HEK293 (cell line): ENCODE measurements at regions not wholly inside any gene's neighbourhood (a gene's known extent, or its start where the extent isn't known, plus 50 kb on each side); places are given as distances from the start of the nearest gene placed in this dataset.

Source experiments
- CTCF ChIA-PET: fragments of 350-600 bp; formaldehyde crosslinking; extraction: SDS; loops from one replicate; lab custom pipeline; 2021; ENCODE audit warnings: antibody characterized with exemption; lab: Yijun Ruan, JAX
- POLR2A ChIA-PET: fragments of 300-600 bp; formaldehyde crosslinking; extraction: SDS; loops from one replicate; lab custom pipeline; 2020; ENCODE audit warnings: antibody characterized with exemption, inconsistent platforms; lab: Yijun Ruan, JAX
- H3K27ac ChIP-seq: fragments of 200-500 bp; sonication (Bioruptor generic); 2 replicates; pipeline ENCODE4 v1.5.1; 2014; ENCODE audit warnings: low read depth, low read length, control low read depth, inconsistent platforms; ENCODE audit errors: extremely low read depth
- H3K36me3 ChIP-seq, 2 experiments: fragments of 200-500 bp in 1 of 2; sonication (Bioruptor generic) in 1 of 2; 1 replicate in 1 of 2; 2 replicates in 1 of 2; pipeline ENCODE4 v1.5.1; 2014 to 2017; ENCODE audit warnings: inconsistent platforms in 2 of 2, low read length in 2 of 2; ENCODE audit not compliant: control insufficient read depth in 2 of 2, insufficient read depth in 1 of 2
- H3K4me1 ChIP-seq: fragments of 200-500 bp; sonication (Bioruptor generic); 2 replicates; pipeline ENCODE4 v1.5.1; 2014; ENCODE audit warnings: mild to moderate bottlenecking, low read length, inconsistent platforms; ENCODE audit not compliant: control insufficient read depth, insufficient read depth
- H3K4me3 ChIP-seq: 2 replicates; pipeline ENCODE4 v1.5.1; 2011; ENCODE audit warnings: low read depth, mild to moderate bottlenecking, control low read depth, low read length, moderate library complexity
- H3K9me3 ChIP-seq: fragments of 200-500 bp; sonication (Bioruptor generic); 2 replicates; pipeline ENCODE4 v1.5.1; 2014; ENCODE audit warnings: low read depth, low read length, inconsistent platforms; ENCODE audit not compliant: control insufficient read depth, insufficient read depth
- YY2 ChIP-seq: fragments of 450-650 bp; formaldehyde crosslinking; IDR thresholded peaks from 2 replicates; pipeline ENCODE4 v1.5.1; 2016; ENCODE audit warnings: missing biosample characterization, missing genetic modification characterization
- ZNF112 ChIP-seq: fragments of 450-650 bp; formaldehyde crosslinking; IDR thresholded peaks from 2 replicates; pipeline ENCODE4 v1.5.0; 2017; ENCODE audit warnings: missing biosample characterization, missing genetic modification characterization
- ZNF132 ChIP-seq: fragments of 450-650 bp; formaldehyde crosslinking; IDR thresholded peaks from 2 replicates; pipeline ENCODE4 v1.5.1; 2017; ENCODE audit warnings: missing biosample characterization, missing genetic modification characterization, borderline replicate concordance
- ZNF138 ChIP-seq: fragments of 450-650 bp; formaldehyde crosslinking; IDR thresholded peaks from 2 replicates; pipeline ENCODE4 v1.5.1; 2016; ENCODE audit warnings: missing biosample characterization, missing genetic modification characterization, borderline replicate concordance
- ZNF214 ChIP-seq: fragments of 450-650 bp; formaldehyde crosslinking; IDR thresholded peaks from 2 replicates; pipeline ENCODE4 v1.5.1; 2017; ENCODE audit warnings: missing biosample characterization, mild to moderate bottlenecking, missing genetic modification characterization, borderline replicate concordance
- ZNF561 ChIP-seq: fragments of 450-650 bp; IDR thresholded peaks from 2 replicates; pipeline ENCODE4 v1.5.1; 2018; ENCODE audit warnings: missing biosample characterization, missing genetic modification characterization, borderline replicate concordance
- TF ChIP-seq, protein P1 (sequence below): fragments of 450-650 bp; formaldehyde crosslinking; IDR thresholded peaks from 2 replicates; pipeline ENCODE4 v1.5.1; 2016; ENCODE audit warnings: missing biosample characterization, missing genetic modification characterization, low read depth
- TF ChIP-seq, protein P2 (sequence below): fragments of 450-650 bp; formaldehyde crosslinking; IDR thresholded peaks from 2 replicates; pipeline ENCODE4 v1.5.1; 2016; ENCODE audit warnings: missing biosample characterization, missing genetic modification characterization
- TF ChIP-seq, protein P3 (sequence below): fragments of 450-650 bp; formaldehyde crosslinking; IDR thresholded peaks from 2 replicates; pipeline ENCODE4; 2016; ENCODE audit warnings: missing biosample characterization, missing genetic modification characterization
- TF ChIP-seq, protein P4 (sequence below): fragments of 450-650 bp; formaldehyde crosslinking; IDR thresholded peaks from 2 replicates; pipeline ENCODE4 v1.5.1; 2016; ENCODE audit warnings: missing biosample characterization, missing genetic modification characterization

DNA sequence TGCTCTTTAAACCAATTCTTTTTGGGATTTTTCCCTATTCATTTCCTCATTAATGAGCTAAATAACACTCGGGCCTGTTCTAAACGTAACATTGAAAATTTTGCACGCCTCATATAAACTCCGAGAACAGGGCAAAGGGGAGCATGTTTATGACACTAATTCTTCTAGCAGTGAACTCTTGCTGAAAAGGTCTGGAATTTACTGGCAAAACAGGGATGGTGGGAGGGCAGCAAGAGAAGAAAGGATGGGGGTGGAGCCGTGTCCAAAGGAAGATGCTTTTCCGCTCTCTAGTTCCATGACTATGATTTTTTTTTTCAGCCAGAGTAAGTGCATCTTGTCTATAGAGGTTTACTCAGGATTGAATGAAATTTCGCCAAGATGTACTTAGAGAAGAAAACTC lies 50.0 kb upstream of the IL1R1 start:
- ChIA-PET POLR2A (no interaction called here), CTCF (no interaction called here)
- Histone ChIP-seq H3K4me3 (no peak overlapping the region), H3K36me3 (no peaks in the 10 kb centered on the region), H3K27ac (no peak overlapping the region), H3K9me3 (no peaks in the 10 kb centered on the region), H3K4me1 (no peaks in the 10 kb centered on the region)
- TF ChIP-seq ZNF112 (tag by site-specific recombination) (no peak), YY2 (tag by site-specific recombination) (no peak), ZNF132 (tag by site-specific recombination) (no peak), ZNF561 (tag by site-specific recombination) (no peak), ZNF138 (tag by site-specific recombination) (no peak), ZNF214 (tag by site-specific recombination) (no peak)
- TF ChIP-seq, protein P1, sequence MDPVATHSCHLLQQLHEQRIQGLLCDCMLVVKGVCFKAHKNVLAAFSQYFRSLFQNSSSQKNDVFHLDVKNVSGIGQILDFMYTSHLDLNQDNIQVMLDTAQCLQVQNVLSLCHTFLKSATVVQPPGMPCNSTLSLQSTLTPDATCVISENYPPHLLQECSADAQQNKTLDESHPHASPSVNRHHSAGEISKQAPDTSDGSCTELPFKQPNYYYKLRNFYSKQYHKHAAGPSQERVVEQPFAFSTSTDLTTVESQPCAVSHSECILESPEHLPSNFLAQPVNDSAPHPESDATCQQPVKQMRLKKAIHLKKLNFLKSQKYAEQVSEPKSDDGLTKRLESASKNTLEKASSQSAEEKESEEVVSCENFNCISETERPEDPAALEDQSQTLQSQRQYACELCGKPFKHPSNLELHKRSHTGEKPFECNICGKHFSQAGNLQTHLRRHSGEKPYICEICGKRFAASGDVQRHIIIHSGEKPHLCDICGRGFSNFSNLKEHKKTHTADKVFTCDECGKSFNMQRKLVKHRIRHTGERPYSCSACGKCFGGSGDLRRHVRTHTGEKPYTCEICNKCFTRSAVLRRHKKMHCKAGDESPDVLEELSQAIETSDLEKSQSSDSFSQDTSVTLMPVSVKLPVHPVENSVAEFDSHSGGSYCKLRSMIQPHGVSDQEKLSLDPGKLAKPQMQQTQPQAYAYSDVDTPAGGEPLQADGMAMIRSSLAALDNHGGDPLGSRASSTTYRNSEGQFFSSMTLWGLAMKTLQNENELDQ (tag by site-specific recombination), result no peak
- TF ChIP-seq, protein P2, sequence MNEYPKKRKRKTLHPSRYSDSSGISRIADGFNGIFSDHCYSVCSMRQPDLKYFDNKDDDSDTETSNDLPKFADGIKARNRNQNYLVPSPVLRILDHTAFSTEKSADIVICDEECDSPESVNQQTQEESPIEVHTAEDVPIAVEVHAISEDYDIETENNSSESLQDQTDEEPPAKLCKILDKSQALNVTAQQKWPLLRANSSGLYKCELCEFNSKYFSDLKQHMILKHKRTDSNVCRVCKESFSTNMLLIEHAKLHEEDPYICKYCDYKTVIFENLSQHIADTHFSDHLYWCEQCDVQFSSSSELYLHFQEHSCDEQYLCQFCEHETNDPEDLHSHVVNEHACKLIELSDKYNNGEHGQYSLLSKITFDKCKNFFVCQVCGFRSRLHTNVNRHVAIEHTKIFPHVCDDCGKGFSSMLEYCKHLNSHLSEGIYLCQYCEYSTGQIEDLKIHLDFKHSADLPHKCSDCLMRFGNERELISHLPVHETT (tag by site-specific recombination), result no peak
- TF ChIP-seq, protein P3, sequence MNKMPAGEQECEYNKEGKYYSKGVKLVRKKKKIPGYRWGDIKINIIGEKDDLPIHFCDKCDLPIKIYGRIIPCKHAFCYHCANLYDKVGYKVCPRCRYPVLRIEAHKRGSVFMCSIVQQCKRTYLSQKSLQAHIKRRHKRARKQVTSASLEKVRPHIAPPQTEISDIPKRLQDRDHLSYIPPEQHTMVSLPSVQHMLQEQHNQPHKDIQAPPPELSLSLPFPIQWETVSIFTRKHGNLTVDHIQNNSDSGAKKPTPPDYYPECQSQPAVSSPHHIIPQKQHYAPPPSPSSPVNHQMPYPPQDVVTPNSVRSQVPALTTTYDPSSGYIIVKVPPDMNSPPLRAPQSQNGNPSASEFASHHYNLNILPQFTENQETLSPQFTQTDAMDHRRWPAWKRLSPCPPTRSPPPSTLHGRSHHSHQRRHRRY (tag by site-specific recombination), result no peak
- TF ChIP-seq, protein P4, sequence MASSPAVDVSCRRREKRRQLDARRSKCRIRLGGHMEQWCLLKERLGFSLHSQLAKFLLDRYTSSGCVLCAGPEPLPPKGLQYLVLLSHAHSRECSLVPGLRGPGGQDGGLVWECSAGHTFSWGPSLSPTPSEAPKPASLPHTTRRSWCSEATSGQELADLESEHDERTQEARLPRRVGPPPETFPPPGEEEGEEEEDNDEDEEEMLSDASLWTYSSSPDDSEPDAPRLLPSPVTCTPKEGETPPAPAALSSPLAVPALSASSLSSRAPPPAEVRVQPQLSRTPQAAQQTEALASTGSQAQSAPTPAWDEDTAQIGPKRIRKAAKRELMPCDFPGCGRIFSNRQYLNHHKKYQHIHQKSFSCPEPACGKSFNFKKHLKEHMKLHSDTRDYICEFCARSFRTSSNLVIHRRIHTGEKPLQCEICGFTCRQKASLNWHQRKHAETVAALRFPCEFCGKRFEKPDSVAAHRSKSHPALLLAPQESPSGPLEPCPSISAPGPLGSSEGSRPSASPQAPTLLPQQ (tag by site-specific recombination), result no peak
